Natural killer cell treated with Interleukin-12 subunit alpha and Interleukin-12 subunit beta and Interleukin-15 and Interleukin-18, amount 100 ng/mL, for 72 hours (primary cell): ENCODE measurements at regions not wholly inside any gene's neighbourhood (a gene's known extent, or its start where the extent isn't known, plus 50 kb on each side); places are given as distances from the start of the nearest gene placed in this dataset.
"Not testable (repeated sequence)": the region's sequence is repeated elsewhere in the genome, so short reads cannot be mapped to it uniquely, and the experiment has no call there.

ENCODE experiments used
- ATAC-seq, 2 donors: fragments of 150-1000 bp; cut with Tn5 transposase in 1 of 2; sonication (Bioruptor Pico), chemical (Tn5 transposase) in 1 of 2; 2 replicates each; pipeline ENCODE4 v1.10.0; 2021
- DNase-seq: peaks from one replicate; pipeline ENCODE4 v3.0.0; 2022; ENCODE audit warnings: low spot score
- H3K27ac Mint-ChIP-seq, 2 donors: 1 replicate in 1 of 2; 2 replicates in 1 of 2; pipeline ENCODE4 v1.8.0; 2022; ENCODE audit warnings: mixed read lengths in 2 of 2, mild to moderate bottlenecking in 1 of 2, moderate library complexity in 1 of 2
- H3K27me3 Mint-ChIP-seq, 2 donors: 1 replicate in 1 of 2; 2 replicates in 1 of 2; pipeline ENCODE4 v1.8.0; 2022; ENCODE audit warnings: mixed read lengths in 2 of 2
- H3K36me3 Mint-ChIP-seq: one replicate; pipeline ENCODE4 v1.8.0; 2022; ENCODE audit warnings: mixed read lengths
- H3K4me1 Mint-ChIP-seq, 2 donors: 1 replicate in 1 of 2; 2 replicates in 1 of 2; pipeline ENCODE4 v1.8.0; 2022; ENCODE audit warnings: low read depth in 2 of 2, mixed read lengths in 2 of 2, mild to moderate bottlenecking in 1 of 2
- H3K4me3 Mint-ChIP-seq: one replicate; pipeline ENCODE4 v1.8.0; 2022; ENCODE audit warnings: mixed read lengths
- H3K9me3 Mint-ChIP-seq: 2 replicates; pipeline ENCODE4 v1.8.0; 2022; ENCODE audit warnings: mixed read lengths

DNA sequence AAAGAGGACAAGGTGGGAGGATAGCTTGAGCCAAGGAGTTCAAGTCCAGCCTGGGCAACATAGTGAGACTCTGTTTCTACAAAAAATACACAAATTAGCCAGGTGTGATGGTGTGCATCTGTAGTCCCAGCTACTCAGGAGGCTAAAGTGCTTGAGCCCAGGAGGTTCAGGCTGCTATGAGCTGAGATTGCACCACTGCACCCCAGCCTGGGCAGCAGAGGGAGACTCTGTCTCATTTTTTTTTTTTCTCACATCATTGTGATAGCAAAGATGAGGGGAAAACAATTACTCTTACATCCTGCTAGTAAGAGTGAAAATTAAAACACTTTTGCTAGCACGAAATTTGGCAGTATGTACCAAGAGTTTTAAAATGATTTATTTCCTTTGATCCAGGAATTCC is 463.7 kb downstream of the TMEM135 start:
- Mint-ChIP-seq H3K27ac (no peak overlapping the region), H3K4me1 (no peaks in the 10 kb centered on the region), H3K36me3 (no peaks in the 10 kb centered on the region), H3K9me3 (peaks cover 6% of the 10 kb centered on the region), H3K4me3 (no peak overlapping the region), H3K27me3 (no peaks in the 10 kb centered on the region)
- DNase-seq, result no peak
- no peak for ATAC-seq

DNA sequence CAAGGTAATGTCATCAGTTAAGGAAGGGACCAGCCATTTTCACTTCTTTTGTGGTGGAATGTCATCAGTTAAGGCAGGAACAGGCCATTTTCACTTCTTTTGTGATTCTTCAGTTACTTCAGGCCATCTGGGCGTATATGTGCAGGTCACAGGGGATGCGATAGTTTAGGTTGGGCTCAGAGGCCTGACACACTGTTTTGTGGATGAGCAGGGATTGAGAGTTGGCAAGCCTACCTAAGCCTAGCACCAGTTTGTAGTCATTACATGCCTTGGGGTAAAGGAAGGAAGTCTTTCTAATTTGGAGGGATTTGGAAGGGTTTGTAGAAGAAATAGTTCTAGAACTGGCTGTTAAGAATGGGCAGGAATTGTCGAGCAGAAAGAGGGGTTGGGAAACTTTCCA is 457.2 kb downstream of the TMEM135 start:
- peaks cover 11% of the 10 kb centered on the region for H3K9me3 Mint-ChIP-seq
- not testable (repeated sequence) for ATAC-seq, H3K4me3 Mint-ChIP-seq, H3K27ac Mint-ChIP-seq, DNase-seq, H3K4me1 Mint-ChIP-seq, H3K36me3 Mint-ChIP-seq, H3K27me3 Mint-ChIP-seq

DNA sequence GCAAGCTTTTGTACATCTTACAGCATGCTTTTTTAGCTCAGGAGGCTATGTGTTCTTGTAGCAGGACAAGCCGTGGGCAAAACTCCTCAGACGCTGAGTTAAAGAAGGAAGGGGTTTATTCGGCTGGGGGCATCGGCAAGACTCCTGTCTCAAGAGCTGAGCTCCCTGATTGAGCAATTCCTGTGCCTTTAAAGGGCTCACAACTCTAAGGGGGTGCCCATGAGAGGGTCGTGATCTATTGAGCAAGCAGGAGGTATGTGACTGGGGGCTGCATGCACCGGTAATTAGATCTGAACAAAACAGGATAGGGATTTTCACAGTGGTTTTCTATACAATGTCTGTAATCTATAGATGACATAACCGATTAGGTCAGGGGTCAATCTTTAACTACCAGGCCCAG is 456.3 kb downstream of the TMEM135 start:
- not testable (repeated sequence) for DNase-seq, H3K4me1 Mint-ChIP-seq, H3K27me3 Mint-ChIP-seq, H3K4me3 Mint-ChIP-seq, H3K36me3 Mint-ChIP-seq, ATAC-seq, H3K27ac Mint-ChIP-seq
- H3K9me3 Mint-ChIP-seq, result peaks cover 11% of the 10 kb centered on the region

DNA sequence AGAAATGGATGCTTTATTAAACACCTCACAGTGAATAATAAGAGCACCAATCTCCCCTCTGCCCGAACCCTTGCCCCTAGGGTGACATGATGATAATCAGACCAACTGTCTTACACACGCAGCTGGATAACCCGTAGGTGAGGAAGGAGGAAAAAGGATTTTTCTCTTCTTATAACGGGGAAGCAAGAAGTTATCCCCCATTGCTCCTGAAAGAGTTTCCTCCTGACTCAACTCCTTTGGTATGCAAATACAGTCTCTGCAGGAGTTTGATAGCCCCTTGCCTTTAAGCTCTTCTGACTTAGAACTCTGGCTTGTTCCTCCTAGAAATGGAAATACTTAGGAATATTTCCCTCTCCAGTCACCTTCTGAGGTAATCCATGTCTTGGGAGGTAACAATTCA is 455.8 kb downstream of the TMEM135 start:
- DNase-seq (no peak), ATAC-seq (no peak)
- Mint-ChIP-seq H3K4me1 (no peaks in the 10 kb centered on the region), H3K27ac (no peak overlapping the region), H3K36me3 (no peaks in the 10 kb centered on the region), H3K27me3 (no peaks in the 10 kb centered on the region), H3K4me3 (no peak overlapping the region), H3K9me3 (peaks cover 11% of the 10 kb centered on the region)

DNA sequence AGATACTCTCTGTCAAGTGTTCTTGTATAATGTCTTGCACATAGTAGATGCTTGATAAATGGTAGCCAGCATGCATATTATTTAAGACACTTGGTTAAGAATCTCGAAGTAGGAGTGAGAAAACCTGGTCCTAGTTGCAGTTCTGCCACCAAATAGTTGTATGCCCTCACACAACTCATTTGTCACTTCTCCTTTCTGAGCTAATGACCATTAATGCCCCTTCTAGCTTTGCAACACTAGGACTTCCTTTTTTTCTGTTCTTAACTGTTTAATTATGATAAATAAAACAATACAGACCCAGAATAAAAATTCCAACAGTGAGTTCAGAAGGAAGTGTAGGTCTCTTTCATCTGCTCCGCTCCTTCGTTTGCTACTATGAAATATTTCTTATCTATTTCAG is 453.6 kb downstream of the TMEM135 start:
- DNase-seq (no peak), ATAC-seq (no peak)
- Mint-ChIP-seq H3K36me3 (no peaks in the 10 kb centered on the region), H3K4me3 (no peak overlapping the region), H3K9me3 (peaks cover 11% of the 10 kb centered on the region), H3K4me1 (no peaks in the 10 kb centered on the region), H3K27ac (no peak overlapping the region), H3K27me3 (peaks cover 0 to 5% of the 10 kb centered on the region in 2 donors)

DNA sequence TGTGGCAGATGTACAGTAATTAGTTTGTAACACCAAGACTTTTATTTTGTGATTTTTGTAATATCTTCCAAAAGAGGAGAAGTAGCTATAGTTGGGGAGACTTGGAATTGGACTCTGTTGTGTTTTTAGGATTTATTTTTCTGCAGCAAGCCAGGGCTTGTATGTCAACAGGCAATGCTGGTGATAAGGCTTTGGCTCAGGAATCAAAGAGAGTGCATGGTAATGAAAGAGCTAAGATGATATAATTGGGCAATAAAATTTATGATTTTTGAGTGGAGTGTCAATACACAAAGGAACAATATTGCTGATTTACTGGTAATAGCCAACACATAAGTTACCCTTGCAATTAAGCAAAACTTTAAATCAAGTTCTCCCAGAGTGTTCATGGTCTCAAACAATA is 452.9 kb downstream of the TMEM135 start:
- Mint-ChIP-seq H3K9me3 (peaks cover 8% of the 10 kb centered on the region), H3K4me1 (no peaks in the 10 kb centered on the region), H3K27ac (no peak overlapping the region), H3K36me3 (no peaks in the 10 kb centered on the region), H3K27me3 (peaks cover 0 to 5% of the 10 kb centered on the region in 2 donors), H3K4me3 (no peak overlapping the region)
- ATAC-seq (no peak), DNase-seq (no peak)

DNA sequence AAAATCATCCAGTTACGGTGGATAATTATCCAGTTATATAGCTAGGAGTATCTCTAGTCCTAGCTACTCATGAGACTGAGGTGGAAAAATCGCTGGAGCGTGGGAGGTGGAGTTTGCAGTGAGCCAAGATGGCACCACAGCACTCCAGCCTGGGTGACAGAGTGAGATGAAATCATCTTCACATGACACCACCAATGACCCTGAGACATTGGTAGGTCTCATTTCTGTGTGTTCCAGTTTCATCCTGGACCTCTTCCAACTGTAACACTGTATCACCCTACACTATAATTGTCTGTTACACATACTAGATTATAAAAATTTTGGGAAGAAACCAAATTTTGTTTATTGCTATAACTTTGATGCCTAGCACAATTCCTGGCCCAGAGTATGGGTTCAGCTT is 446.8 kb downstream of the TMEM135 start:
- H3K9me3 Mint-ChIP-seq, result no peaks in the 10 kb centered on the region
- ATAC-seq (no peak), DNase-seq (no peak)
- H3K4me3 Mint-ChIP-seq, result no peak overlapping the region
- H3K27ac Mint-ChIP-seq, result no peak overlapping the region
- H3K27me3 Mint-ChIP-seq, result peaks cover 0 to 5% of the 10 kb centered on the region in 2 donors
- no peaks in the 10 kb centered on the region for H3K4me1 Mint-ChIP-seq
- no peaks in the 10 kb centered on the region for H3K36me3 Mint-ChIP-seq

DNA sequence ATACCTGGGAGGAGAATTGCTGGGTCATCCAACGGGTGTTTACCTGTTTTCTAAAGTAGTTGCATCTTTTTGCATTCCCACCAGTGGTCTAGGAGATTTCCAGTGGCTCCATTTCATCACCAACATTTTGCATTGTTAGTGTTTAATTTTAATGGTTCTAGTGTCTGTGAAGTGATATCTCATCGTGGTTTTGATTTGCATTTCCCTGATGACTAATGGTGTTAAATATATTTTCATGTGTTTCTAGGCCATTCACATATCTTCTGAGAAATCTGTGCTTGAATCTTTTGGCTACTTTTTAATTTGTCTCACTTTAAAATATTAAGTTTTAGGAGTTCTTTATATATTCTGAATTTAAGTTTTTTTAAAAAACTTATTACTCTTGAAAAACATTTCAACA is 439.6 kb downstream of the TMEM135 start:
- no peaks in the 10 kb centered on the region for H3K4me1 Mint-ChIP-seq
- no peaks in the 10 kb centered on the region for H3K27me3 Mint-ChIP-seq
- H3K27ac Mint-ChIP-seq, result no peak overlapping the region
- peaks cover 4% of the 10 kb centered on the region for H3K9me3 Mint-ChIP-seq
- H3K4me3 Mint-ChIP-seq, result no peak overlapping the region
- DNase-seq (no peak), ATAC-seq (no peak)
- H3K36me3 Mint-ChIP-seq, result no peaks in the 10 kb centered on the region

DNA sequence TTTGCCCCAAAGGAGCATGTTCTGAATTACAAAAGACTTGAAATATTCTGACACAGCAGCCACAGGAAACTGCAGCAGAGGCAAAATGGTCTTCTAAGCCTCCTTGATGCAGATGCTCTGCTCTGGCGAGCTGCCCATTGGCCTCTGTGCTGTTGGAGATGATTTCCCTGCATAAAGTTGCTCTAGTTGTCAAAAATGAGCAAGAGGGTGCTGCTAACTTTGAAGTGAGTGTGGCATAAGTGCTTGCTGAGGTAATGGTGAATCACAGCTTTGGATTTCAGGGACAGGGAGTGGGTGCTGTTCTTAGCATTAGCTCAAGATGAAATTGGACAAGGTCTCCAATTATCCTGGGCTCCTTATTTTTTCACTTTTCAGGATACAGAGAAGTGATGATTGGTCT is 435.4 kb downstream of the TMEM135 start:
- DNase-seq, result no peak
- H3K9me3 Mint-ChIP-seq, result no peaks in the 10 kb centered on the region
- H3K27me3 Mint-ChIP-seq, result no peaks in the 10 kb centered on the region
- no peak overlapping the region for H3K27ac Mint-ChIP-seq
- ATAC-seq, result no peak
- H3K4me3 Mint-ChIP-seq, result no peak overlapping the region
- no peaks in the 10 kb centered on the region for H3K4me1 Mint-ChIP-seq
- H3K36me3 Mint-ChIP-seq, result no peaks in the 10 kb centered on the region

DNA sequence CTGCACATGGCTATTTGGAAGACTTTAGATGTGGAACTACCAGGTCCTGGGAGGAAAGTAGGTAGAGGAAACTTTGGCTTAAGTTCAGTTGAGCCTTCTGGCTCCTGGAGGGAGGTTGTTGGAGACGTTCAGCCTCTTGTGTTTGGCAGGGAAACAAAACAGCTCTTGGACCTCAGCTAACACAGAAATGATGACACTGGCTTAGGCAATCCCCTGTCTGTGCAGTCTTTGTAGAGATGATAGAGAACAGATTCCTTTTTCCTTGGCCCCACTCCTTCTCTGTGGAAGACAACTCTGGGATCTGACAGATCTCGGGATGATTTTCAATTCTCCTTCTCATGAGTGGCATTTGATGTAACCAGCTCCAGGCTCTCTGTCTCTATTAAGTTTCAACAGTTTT is 428.5 kb downstream of the TMEM135 start:
- Mint-ChIP-seq H3K27me3 (peaks cover 2 to 8% of the 10 kb centered on the region in 2 donors), H3K4me3 (no peak overlapping the region), H3K9me3 (no peaks in the 10 kb centered on the region)

DNA sequence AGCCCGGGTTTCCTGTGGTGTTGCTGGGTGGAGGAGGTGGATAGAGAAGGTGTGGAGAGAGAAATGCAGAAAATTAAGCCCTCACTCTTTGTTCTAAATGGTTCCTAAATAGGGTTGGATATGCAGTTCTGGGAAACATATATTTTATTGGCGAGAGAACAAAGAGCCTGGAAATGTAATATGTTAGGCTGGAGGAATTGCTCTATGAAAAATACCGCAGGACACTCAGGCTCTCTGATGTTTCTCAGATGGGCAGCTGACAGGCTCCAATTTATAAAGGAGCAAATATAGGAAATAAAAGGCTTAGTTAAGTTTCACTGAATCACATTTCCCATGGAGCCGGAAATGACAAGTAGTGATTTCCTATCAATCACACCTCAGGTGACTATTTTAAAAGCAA is 428.0 kb downstream of the TMEM135 start:
- no peak for ATAC-seq
- H3K9me3 Mint-ChIP-seq, result no peaks in the 10 kb centered on the region
- peaks cover 2 to 8% of the 10 kb centered on the region in 2 donors for H3K27me3 Mint-ChIP-seq
- no peaks in the 10 kb centered on the region for H3K36me3 Mint-ChIP-seq
- H3K4me1 Mint-ChIP-seq, result no peaks in the 10 kb centered on the region
- no peak overlapping the region for H3K4me3 Mint-ChIP-seq
- DNase-seq, result no peak
- no peak overlapping the region for H3K27ac Mint-ChIP-seq

More for the DNA sequence above, 428.5 kb downstream of the TMEM135 start:
- no peak for DNase-seq
- Mint-ChIP-seq H3K27ac (no peak overlapping the region), H3K36me3 (no peaks in the 10 kb centered on the region), H3K4me1 (no peaks in the 10 kb centered on the region)
- no peak for ATAC-seq

DNA sequence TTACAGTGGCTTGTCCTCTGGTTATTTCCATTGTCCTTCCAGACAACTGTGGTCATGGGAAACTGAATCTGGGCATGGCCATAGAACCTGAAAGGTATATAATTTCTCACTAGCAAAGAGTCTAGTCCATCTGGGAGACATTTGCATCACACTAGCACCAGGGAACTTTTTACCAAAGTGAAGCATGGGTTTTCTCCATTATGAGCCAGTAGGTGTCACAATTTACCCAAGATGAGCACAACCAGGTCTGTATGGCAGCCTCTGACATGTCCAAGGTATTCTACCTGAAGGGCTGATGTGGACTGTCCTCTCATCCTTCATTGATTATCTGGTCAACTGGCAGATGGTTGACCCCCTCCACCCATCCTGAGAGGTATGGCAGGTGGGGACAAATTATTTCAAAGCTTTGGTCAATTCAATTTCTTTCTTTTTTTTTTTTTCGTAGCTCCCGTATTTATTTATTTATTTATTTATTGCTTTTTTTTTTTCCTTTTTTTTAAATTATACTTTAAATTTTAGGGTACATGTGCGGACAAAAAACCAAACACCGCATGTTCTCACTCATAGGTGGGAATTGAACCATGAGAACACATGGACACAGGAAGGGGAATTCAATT is 425.9 kb downstream of the TMEM135 start:
- Mint-ChIP-seq H3K27ac (no peak overlapping the region), H3K36me3 (no peaks in the 10 kb centered on the region), H3K9me3 (no peaks in the 10 kb centered on the region), H3K27me3 (peaks cover 2 to 8% of the 10 kb centered on the region in 2 donors), H3K4me3 (no peak overlapping the region), H3K4me1 (no peaks in the 10 kb centered on the region)
- ATAC-seq (no peak), DNase-seq (no peak)

DNA sequence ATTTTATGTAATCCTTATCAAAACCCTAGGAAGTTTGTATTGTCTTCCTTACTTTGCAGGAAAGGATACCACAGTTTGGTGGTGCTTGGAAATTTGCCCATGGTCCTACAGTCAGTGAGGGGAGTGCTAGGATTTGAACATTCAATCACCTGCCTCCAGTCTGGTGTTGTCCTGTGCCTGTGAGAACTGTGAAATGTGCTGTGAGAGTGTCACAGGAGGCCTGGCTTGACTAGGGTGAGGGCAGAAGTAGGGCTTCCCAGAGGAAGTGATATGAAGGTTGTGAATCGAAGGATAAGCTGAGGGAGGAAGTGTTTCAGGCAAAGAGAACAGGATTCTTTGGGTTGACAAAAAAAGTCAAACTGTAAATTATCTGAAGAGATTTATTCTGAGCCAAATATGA is 424.4 kb downstream of the TMEM135 start:
- Mint-ChIP-seq H3K27me3 (peaks cover 0 to 4% of the 10 kb centered on the region in 2 donors), H3K27ac (no peak overlapping the region), H3K36me3 (no peaks in the 10 kb centered on the region), H3K4me3 (no peak overlapping the region), H3K9me3 (no peaks in the 10 kb centered on the region), H3K4me1 (no peaks in the 10 kb centered on the region)
- ATAC-seq (no peak), DNase-seq (no peak)

DNA sequence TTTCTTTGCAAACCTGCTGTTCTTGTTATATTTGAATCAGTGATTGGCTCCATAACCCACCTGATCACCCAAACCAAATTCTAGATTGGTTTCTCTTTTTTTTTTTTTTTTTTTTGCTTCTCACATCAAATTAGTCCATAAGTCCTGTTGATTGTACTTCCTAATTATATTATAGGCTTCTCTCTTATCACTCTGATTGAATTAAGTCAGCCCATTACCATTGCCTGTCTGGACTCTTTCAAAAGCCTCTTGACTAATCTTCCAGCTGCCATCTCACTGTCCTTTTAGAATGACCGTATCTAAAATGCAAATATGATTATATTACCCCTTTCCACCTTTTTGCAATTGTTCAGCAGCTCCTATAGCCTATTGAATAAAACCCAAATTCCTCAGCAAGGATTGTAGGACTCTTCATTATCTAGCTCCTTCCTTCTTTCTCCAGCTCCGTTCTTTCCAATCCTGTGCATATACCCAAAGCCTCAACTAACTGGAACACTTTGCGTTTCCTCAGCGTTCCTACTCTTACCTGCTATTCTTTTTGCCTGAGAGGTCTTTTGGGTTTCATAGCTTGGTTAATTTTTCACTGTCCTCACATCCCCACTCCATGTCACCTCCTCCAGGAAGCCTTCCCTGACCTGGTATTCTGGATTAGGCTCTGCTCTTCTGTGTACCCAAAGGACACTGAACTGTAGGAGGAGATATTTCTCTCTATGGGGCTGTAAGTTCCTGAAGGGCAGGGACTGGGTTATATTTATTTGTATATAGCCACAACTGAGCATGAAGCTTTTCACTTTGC is 423.3 kb downstream of the TMEM135 start:
- Mint-ChIP-seq H3K9me3 (no peaks in the 10 kb centered on the region), H3K4me1 (no peaks in the 10 kb centered on the region), H3K4me3 (no peak overlapping the region), H3K36me3 (no peaks in the 10 kb centered on the region), H3K27me3 (peaks cover 0 to 4% of the 10 kb centered on the region in 2 donors), H3K27ac (no peak overlapping the region)
- DNase-seq, result no peak
- ATAC-seq, result no peak
